GM19239 (cell line): ENCODE measurements at regions not wholly inside any gene's neighbourhood (a gene's known extent, or its start where the extent isn't known, plus 50 kb on each side); places are given as distances from the start of the nearest gene placed in this dataset.

ENCODE experiments used
- DNase-seq: peaks from one replicate; pipeline ENCODE4 v3.0.0; 2011; ENCODE audit warnings: low spot score; ENCODE audit not compliant: insufficient read length
- FAIRE-seq: peaks from 2 replicates; lab custom pipeline; 2011; peaks lifted over from hg19 to GRCh38; lab: Jason Lieb, UNC

DNA sequence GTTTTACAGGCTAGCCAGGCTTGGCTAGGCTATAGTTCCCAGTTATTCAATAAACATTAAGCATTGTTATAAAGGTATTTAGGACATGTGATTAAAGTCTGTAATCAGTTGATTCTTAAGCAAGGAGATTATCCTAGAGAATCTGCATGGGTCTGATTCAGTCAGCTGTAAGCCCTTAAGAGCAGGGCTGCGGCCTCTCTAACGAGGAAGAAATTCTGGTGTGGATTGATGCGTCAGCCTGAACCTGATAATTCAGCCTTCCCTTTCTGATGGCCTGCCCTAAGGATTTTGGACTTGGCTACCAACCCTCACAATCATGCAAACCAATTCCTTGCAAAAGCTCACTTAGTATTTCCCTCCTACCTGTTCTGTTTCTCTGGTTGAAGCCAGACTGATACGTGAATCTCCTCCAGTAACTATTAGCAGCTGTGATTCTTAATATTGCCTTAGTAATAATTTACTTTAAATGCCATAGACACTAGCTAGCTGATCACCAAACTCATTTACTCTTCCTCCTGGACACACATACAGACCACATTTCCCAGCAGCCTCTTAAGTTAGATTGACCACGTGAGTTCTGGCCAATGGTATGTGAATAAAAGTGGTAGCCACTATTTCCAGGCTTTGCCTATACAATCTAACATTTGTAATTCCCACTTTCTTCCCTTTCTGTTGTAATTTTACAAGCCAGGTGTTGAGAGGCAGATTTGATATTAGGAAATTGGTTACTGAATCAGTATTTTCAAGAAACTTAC lies 678.0 kb upstream of the INTU start:
- DNase-seq, result no peak
- FAIRE-seq, result no peak

DNA sequence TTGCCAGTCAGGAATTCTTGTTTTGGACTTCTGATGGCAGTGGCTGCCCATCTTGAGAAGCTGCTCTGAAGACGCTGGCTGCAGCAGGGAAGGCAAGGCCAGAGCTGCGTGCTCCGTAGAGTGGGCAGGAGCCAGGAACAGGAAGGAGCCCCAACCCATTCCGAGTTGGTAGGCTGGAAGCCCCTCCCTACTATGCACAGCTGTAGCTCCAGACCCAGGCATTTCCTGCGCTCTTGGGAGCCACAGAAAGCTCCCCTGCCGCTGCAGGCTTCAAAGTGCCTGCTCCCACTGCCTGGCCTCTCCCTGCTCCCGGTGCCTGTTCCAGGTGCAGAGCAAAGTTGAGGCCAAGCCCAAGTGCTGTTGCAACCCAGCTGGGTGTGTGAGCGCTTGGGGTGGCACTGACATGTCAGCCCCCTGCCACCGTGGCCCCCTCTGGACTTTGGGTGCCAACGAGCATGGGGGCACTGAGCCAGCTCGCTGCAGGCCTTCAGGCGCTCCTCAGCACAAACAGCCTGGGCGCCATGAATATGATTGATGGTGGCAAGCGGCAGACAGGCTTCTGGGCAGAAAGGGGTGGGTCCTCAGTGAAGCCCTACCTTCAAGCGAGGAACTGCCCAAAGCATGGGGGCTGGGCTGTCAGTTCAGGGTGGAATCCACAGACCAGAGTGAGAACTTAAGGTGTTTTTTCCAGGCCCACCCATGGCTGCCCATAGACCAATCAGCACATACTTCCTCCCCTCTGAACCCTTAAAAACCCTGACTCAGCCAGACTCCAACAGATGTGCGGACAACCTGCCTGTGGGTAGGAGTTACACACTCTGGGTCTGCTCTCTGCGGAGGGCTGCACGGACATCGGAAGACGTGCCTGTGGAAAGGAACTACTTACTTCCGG lies 677.2 kb upstream of the INTU start:
- FAIRE-seq (no peak), DNase-seq (no peak)

DNA sequence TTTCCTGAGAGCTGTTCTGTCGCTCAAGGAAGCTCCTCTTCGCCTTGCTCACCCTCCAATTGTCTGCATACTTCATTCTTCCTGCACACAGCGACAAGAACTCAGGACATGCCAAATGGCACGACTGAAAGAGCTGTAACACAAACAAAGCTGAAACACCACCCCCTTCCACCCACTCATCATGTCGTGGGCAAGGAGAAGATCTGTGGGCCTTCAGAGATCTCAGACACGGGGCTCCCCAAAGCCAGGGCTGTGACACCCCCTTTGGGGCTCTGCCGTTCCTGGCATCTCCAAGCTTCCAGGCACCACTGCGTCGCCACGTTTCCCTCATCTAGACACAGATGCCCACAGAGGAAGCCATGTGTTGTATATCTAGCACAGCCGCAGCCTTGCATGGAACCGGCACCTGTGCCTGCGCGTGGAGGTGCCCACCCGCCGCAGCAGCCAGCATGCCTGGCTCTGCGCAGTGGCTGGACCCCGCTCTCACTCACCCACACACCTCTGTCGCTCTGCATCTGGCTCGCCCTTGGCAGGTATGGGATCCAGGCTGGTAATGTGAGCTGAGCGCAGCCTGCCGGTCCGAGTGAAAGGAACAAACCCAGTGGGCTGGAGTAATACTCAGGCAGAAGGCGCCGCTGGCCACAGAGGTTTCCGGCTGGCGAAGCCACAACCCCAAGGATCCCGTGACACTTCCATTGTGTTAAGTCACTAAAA lies 676.4 kb upstream of the INTU start:
- FAIRE-seq (no peak), DNase-seq (no peak)

DNA sequence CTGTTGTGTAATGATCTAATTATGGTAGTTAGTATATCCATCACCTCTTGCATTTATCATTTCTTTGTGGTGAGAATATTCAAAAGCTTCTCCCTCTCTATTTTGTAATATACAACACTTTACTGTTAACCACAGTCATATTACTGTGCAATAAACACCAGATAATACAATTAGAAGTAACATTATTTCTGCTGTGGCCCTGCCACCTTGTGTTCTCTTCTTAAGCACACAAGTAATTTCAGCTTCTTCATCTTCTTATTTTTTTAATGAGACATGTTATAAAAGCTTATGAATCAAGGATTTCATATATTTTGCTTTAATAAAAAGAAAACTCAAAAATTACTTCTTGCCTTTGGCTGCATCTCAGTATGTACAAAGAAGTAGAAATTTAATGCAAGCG lies 675.2 kb upstream of the INTU start:
- FAIRE-seq, result no peak

DNA sequence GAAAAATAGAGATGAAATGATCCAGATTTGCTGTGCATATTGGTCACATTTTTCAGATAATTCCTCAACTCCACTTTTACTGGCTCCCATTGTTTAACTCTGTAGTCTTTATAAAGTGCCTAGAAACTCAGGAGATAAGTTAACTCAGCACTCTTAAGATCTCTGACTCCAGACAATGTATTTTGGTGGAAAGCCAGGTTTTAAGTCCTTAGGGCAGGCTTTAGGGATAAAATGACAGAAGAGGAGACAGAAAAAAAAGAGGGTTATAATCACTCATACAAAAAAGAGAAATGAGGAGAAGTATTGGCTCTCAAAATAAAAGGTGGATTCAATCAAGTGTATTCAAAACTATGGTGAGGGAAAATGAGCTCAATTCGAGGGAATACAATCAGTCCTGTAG lies 674.8 kb upstream of the INTU start:
- no peak for FAIRE-seq
- no peak for DNase-seq

More for the DNA sequence above, 675.2 kb upstream of the INTU start:
- DNase-seq, result no peak

DNA sequence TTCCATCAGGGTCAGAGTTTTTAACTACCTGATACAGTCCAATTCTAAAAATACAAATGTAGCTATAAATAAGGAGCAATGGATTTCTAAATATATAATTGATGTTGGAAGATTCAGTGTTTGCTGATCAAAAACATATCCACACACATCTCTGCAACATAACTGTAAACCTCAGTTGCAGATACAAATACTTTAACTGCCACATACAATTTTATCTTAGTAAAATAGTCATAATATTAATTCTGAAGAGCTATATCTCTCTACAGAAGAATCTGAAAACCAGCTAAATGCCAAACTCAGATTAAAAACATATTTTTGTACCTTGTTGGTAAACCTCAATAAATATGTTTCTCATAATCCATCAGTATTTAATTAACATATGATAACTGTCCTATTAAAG lies 674.3 kb upstream of the INTU start:
- FAIRE-seq, result no peak
- DNase-seq, result no peak

DNA sequence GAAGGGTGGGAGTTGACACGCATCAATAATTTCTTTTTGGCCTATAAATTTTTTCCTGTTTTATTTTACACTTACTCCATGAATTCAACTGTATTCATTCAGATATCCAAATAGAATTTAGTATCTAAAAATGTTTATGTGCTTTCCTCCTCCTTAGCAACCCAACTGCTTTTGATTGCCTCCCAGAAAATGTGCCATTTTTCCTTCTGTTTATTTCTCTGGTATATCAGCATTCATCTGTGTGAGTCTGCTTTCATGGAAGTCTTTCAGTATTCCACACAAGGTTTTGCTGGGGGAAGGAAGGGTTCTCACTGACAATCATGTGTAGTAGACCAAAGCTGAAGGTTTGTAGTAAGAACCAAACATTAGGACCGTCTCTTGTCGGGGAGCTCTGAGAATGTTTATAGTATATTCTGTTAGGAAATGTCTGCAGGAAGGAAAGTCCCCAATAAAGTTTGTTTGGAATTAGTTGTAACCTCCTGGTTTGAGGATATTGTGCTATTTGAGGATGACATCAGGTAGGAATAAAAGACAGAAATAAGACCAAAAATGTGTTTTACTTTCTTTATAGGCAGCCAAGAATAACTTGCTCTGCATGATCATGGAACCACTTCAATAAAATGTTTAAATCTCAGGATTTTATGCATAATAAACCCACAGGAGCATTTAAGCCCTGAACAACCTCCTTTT lies 673.6 kb upstream of the INTU start:
- no peak for FAIRE-seq

DNA sequence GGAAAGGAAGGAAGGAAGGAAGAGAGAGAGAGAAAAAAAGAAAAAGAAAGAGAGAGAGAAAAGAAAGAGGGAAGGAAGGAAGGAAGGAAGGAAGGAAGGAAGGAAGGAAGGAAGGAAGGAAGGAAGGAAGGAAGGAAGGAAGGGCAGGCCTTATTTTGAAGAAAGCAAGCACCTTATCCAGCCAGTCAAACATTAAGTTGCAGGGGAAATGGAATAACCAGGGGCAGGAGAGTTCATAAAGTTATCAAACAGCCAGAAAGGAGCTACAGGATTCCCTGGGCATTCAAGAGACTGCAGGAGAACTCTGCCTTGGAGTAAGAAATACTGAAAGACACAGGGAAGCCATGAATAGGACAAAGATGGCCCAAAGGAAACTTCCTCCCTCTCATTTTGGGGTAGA lies 672.0 kb upstream of the INTU start:
- DNase-seq (no peak), FAIRE-seq (no peak)

More for the DNA sequence above, 673.6 kb upstream of the INTU start:
- DNase-seq, result no peak

DNA sequence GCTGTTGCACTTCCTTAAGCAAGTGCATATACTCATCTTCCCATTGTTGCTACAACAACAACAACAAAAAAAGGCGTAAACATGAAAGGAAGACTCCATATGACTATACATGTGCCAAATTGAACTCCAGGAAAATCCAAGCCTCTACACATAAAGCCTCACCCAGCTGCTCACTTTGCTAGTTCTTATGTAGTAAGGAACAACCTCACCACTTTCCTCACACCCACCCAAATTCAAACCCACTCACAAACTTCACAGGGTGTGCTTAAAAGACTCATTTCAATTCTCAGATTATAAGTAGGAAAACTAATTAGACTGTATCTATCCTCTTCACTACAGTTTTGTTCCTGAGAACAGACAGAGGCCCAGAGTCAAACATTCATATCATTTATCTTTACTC lies 671.1 kb upstream of the INTU start:
- no peak for DNase-seq
- FAIRE-seq, result no peak

DNA sequence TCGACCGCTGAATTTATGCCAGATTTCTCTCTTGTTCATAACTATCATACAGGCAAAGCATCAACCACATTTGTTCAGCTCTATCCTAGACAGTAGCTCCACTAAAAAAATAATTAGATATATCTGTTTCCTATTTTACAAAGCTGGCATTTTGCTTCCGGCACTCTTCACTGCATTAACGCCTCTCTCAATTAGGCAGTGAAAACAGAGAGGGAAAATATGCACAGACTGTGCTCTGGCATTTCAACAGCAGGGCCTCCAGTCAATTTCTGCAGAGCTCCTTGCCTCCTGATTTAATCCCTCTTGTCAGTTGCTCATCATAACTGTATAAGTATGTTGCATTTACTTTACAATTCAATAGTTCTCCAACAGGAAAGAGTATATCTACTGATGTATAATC lies 666.9 kb upstream of the INTU start:
- FAIRE-seq (no peak), DNase-seq (no peak)

DNA sequence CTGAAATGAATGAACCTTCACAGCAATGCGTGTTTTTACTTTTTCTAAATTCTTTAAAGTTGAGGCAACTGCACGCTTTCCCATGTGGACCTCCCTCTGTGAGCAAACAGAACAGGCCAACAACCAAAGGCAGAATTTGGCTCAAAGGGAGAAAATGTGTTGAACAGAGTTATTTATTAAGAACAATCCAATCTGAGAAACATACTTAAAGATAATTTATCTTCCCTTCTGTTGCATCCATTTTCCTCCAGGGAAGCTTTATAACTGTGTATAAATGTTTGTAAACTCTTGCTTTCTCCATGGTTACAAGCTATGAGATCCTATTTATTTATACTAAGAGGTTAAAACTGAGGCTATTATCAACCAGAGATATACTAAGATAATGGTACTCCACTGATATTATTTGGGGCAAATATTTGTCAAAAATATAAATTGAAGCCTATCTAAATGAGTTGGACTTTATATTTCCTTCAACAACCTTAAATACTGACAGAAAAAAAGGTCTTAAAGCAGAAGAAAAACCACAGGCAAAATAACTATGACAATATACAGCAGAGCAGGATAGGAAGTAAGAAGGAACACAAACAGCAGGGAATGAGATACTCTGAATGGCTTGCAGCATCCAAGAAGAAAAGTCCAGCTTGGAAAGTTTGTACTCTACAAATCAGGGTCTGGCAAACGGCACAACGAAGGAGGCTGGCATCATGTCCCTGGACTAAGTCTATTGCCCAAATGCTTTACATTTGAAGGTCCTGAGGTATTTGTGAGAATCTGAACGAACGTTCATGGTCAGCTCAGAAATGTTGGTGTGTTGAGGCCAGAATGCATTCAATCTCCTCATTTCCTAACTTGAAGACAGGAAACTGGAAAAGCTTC lies 663.2 kb upstream of the INTU start:
- DNase-seq (no peak), FAIRE-seq (no peak)

DNA sequence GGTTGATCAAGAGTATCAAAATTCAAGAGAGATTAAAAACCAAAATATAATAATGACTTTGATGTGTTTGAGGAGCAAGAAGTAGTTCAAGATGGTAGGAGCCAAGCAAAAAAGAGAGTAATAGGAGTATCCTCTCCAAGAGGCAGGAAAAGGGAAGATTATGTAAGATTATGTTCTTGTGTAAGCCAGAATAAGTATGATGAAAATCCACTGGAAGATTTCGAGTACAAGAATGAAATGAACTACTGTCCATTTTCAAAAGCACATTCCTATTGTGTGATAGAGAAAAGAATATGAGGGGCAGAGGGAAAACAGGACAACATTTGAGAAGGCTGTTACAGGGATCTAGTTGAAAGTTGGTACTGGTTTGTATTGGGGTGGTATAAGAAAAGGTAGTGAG lies 659.6 kb upstream of the INTU start:
- no peak for DNase-seq
- FAIRE-seq, result no peak

DNA sequence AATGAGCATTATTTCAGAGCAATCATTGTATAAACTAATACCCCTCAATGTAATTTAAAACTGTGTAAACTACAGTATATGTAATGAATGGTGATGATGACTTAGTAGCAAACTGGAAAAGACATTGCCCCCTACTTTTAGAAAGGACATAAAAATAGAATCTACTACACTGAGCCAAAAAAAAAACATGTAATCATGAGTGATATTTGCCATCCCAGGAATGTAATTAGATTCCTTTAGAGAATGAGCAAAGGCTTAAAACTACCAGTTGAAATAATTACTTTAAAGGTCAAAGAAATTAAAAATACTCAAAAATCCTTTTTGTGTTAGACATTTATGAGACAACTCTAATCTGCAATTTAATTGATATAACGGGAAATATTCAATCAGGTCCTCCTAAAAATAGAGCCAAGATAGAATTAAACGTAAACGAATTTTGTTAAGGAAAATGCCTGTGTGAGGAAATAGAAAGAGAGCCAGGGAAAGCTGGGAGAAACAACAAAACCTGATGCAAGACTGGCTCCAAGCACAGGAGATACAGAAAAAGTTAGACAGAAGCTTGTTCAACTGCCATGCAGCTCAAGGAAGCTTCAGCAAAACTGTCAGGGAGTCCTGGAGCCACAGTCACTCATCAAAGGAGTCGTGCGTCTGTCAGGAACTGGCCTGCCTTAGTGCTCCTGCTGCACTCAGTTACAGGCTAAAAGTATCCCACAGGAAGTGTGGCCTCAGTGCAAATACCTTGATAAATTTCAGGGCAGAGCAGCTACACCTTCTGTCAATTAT lies 655.7 kb upstream of the INTU start:
- DNase-seq (no peak), FAIRE-seq (no peak)

DNA sequence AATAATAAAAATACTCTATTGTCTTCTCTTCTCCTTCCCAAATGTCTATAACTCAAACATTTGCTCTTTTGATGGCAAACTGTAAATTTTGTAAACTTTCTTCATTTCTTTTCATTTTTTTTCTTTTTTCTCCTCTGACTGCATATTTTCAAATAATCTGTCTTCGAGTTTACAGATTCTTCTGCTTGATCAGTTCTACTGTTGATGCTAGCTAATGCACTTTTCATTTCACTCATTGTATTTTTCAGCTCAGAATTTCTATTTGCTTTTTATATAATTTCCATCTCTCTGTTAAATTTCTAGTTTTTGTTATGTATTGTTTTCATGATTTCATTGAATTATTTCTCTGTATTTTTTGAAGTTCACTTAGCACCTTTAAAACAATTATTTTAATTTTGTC lies 646.8 kb upstream of the INTU start:
- no peak for DNase-seq
- no peak for FAIRE-seq

DNA sequence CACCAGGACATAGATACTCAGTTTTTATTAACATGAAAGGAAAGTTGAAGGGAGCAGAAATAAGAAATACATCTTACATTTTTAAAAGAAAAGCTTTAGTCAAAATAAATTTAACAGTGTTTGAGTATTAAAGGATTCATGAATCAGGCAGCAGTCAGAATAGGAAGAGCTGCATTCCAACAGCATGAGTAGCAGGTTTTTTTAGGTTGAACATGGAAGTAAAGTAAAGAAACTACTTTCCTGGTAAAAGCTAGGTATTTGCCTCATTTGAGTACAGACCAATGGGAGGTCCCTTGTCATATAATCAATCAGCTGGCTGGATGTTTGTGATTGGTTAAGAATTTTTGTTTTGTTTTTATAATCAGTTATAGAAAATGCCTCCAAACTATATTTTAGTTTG lies 645.9 kb upstream of the INTU start:
- FAIRE-seq, result no peak
- no peak for DNase-seq

DNA sequence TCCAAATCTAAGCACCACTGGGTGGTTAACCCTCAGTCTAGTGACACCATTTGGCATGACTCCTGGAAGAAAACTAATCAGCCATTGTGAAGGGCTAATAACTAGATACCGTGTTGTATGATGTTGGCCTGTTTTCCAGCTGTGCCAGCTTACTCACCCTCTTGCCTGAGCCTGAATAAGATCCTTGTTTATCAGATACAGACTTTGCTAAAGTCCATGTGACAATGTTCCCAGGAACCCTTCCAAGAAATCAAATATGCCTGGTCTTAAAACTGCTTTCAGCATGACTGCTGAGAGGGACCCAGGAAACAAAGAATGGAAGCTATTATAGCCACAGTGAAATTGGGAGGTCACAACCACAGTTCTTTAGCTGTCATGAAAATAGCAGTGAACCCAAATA lies 640.8 kb upstream of the INTU start:
- DNase-seq, result no peak

DNA sequence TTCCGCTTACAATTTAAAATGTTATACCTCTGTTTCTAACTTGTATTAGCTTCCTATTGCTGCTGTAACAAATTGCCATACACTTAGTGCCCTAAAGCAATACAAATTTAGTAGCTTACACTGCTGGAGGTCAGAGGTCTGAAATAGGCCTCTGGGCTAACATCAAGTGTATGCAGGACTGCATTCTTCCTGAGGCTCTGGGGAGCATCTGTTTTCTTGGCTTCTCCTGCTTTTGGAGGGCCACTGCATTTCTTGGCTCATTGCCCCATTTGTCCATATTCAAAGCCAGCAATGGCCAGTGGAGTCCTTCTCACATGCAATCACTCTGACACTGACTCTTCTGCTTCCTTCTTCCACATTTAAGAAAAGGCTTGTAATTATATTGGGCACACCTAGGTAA lies 639.8 kb upstream of the INTU start:
- DNase-seq (no peak), FAIRE-seq (no peak)

More for the DNA sequence above, 640.8 kb upstream of the INTU start:
- FAIRE-seq, result no peak

DNA sequence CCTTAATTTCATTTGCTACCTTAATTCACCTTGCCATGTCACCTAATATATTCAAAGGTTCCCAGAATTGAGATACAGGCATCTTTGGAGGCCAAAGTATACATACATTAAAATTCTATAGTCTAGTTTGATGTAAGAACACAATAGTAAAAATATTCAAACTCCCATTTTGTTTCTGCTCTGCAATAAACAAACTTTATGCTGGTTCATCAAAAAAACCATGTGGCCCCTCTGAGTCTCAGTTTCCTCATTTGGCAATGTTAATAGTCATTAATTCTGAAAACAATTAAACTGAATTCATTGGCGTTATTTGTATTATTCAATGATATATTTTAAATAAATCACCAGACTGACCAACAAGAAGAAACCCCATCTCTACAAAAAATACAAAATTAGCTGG lies 639.4 kb upstream of the INTU start:
- no peak for DNase-seq
- no peak for FAIRE-seq

DNA sequence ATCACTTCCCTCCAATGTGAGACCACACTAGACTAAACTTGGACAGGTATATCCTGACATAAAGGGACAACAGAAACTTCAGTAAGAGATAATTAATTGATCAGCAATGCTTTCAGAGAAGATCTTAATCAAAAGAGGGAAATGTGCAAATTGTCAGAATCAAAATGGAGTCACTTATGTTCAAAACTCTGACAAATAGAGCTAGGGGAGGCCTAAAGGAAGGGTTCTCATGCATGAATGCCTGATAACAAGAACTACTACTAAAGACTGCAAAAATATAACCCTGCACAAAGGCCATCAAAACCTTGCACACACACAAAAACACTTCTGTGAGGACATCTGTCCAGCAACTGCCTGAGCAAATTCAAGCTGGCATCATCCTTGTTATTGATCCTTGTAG lies 637.5 kb upstream of the INTU start:
- DNase-seq (no peak), FAIRE-seq (no peak)
